DND-41 (cell line): ENCODE measurements at regions not wholly inside any gene's neighbourhood (a gene's known extent, or its start where the extent isn't known, plus 50 kb on each side); places are given as distances from the start of the nearest gene placed in this dataset.

Experiments used
- CTCF ChIP-seq: IDR thresholded peaks from 2 replicates; pipeline ENCODE4 v1.5.1; 2012; ENCODE audit warnings: borderline replicate concordance, low read length, moderate library complexity, mild to moderate bottlenecking; ENCODE audit not compliant: poor library complexity, severe bottlenecking; ENCODE audit errors: extremely low read depth
- EZH2 ChIP-seq: IDR thresholded peaks from 3 replicates; pipeline ENCODE4 v1.6.1; 2012; ENCODE audit warnings: borderline replicate concordance, low read depth, mild to moderate bottlenecking, moderate library complexity, low read length, inconsistent platforms; ENCODE audit not compliant: severe bottlenecking

GRCh38 chr13:81577601-81578195 lies 1236.8 kb upstream of the SPRY2 start:
- TF ChIP-seq CTCF (no peak), EZH2 (no peak)
